CD4-positive, alpha-beta memory T cell (primary cell): ENCODE measurements at regions not wholly inside any gene's neighbourhood (a gene's known extent, or its start where the extent isn't known, plus 50 kb on each side); places are given as distances from the start of the nearest gene placed in this dataset.
A peak's percentile ranks its signal among the peaks of the same experiment; 100 is the strongest.

Source experiments
- CTCF ChIA-PET: fragments of 350-600 bp; sonication (Branson Sonifier 250); formaldehyde crosslinking; loops from one replicate; lab custom pipeline; 2021; ENCODE audit warnings: inconsistent platforms; ENCODE audit not compliant: partially characterized antibody; lab: Charles Lee
- POLR2A ChIA-PET: fragments of 350-600 bp; sonication (Branson Sonifier 250); formaldehyde crosslinking; loops from one replicate; lab custom pipeline; 2021; ENCODE audit not compliant: partially characterized antibody; lab: Charles Lee
- DNase-seq, 5 donors: peaks; one replicate each; pipeline versions ENCODE4 v3.0.0 to v3.0.0-alpha.2; 2020 to 2022; ENCODE audit warnings: mixed read lengths in 1 of 5
- H3K27ac ChIP-seq: one replicate; pipeline ENCODE4 v1.7.0; 2013; ENCODE audit warnings: low read depth, low read length
- H3K27me3 ChIP-seq: 2 replicates; pipeline ENCODE4 v1.7.0; 2013; ENCODE audit warnings: mild to moderate bottlenecking, low read length, moderate library complexity; ENCODE audit not compliant: insufficient read depth
- H3K36me3 ChIP-seq: 2 replicates; pipeline ENCODE4 v1.7.0; 2013; ENCODE audit warnings: mild to moderate bottlenecking, low read length, moderate library complexity; ENCODE audit not compliant: insufficient read depth
- H3K4me1 ChIP-seq: 2 replicates; pipeline ENCODE4 v1.7.0; 2013; ENCODE audit warnings: mild to moderate bottlenecking, low read length, moderate library complexity; ENCODE audit not compliant: insufficient read depth
- H3K4me3 ChIP-seq, 2 donors: one replicate each; pipeline ENCODE4 v1.7.0; 2013; ENCODE audit warnings: low read length in 2 of 2, mild to moderate bottlenecking in 1 of 2
- H3K9me3 ChIP-seq, 2 donors: one replicate each; pipeline ENCODE4 v1.7.0; 2013; ENCODE audit warnings: low read length in 2 of 2, control low read depth in 1 of 2; ENCODE audit not compliant: control insufficient read depth in 1 of 2
- H3K27ac Mint-ChIP-seq, 7 donors: one replicate each; pipeline ENCODE4 v1.8.0; 2020 to 2021; ENCODE audit warnings: mixed read lengths in 7 of 7, mild to moderate bottlenecking in 6 of 7, inconsistent platforms in 3 of 7, moderate library complexity in 3 of 7
- H3K27me3 Mint-ChIP-seq, 2 donors: one replicate each; pipeline ENCODE4 v1.8.0; 2020 to 2021; ENCODE audit warnings: mixed read lengths in 2 of 2
- H3K36me3 Mint-ChIP-seq, 2 donors: one replicate each; pipeline ENCODE4 v1.8.0; 2020 to 2021; ENCODE audit warnings: mixed read lengths in 2 of 2, inconsistent platforms in 1 of 2, mild to moderate bottlenecking in 1 of 2
- H3K4me1 Mint-ChIP-seq, 4 donors: one replicate each; pipeline ENCODE4 v1.8.0; 2020 to 2021; ENCODE audit warnings: mixed read lengths in 4 of 4, mild to moderate bottlenecking in 1 of 4
- H3K4me3 Mint-ChIP-seq, 8 donors: one replicate each; pipeline ENCODE4 v1.8.0; 2020 to 2021; ENCODE audit warnings: mixed read lengths in 8 of 8, mild to moderate bottlenecking in 7 of 8, moderate library complexity in 6 of 8, inconsistent platforms in 3 of 8
- H3K9me3 Mint-ChIP-seq, 8 donors: one replicate each; pipeline ENCODE4 v1.8.0; 2020 to 2021; ENCODE audit warnings: mixed read lengths in 8 of 8, mild to moderate bottlenecking in 5 of 8, inconsistent platforms in 3 of 8, moderate library complexity in 1 of 8
- intact Hi-C: fragments of 100-400 bp; cut with micrococcal nuclease; formaldehyde crosslinking; loops from one replicate; pipeline ENCODE4 v1.15.1; 2023

DNA sequence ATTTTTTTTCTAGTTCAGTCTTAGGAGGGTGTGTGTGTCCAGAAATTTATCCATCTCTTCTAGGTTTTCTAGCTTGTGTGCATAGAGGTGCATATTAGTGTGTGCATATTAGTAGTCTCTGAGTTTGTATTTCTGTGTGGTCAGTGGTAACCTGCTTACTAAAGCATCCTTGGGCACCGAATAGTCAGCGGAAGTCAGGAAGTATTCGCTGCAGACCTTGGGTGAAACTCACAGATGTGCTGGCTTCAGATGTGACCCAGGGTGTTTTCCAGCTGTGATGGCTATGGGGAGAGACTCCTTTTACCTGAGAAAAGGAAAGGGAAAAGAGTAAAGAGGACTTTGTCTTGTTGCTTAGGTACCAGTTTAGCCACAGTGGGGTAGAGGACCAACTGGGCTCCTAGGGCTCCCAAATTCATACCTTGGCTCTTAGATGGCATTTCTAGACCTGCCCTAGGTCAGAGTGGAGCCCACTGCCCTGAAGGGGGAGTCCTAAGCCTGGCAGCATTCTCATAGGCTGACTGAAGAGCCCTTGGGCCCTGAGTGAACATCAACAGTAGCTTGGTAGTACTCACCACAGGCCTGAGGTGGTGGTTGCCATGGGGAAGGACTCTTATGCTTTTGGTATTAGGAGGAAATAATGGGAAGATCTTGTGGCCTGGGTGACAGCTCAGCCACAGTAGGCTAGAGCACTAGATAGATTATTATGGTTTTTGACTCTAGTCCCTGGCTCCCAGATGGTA, 286.0 kb upstream of the ZPLD1 start:
- intact Hi-C loops: no loop called here
- POLR2A ChIA-PET: no interaction called here

GRCh38 chr3:102151935-102152334, 282.9 kb upstream of the ZPLD1 start:
- peaks cover 0 to 4% of the 10 kb centered on the region in 2 donors for H3K9me3 ChIP-seq
- H3K4me1 Mint-ChIP-seq: no peaks in the 10 kb centered on the region
- no peak overlapping the region for H3K4me3 ChIP-seq
- POLR2A ChIA-PET: no interaction called here
- no peak overlapping the region for H3K27ac ChIP-seq
- H3K27ac Mint-ChIP-seq: no peak overlapping the region
- H3K4me3 Mint-ChIP-seq: no peak overlapping the region
- H3K27me3 Mint-ChIP-seq: peaks cover 0 to 2% of the 10 kb centered on the region in 2 donors
- no peaks in the 10 kb centered on the region for H3K36me3 ChIP-seq
- peaks cover 5 to 28% (median 21%) of the 10 kb centered on the region in 8 donors for H3K9me3 Mint-ChIP-seq
- no peaks in the 10 kb centered on the region for H3K4me1 ChIP-seq
- intact Hi-C loops: no loop called here
- CTCF ChIA-PET: no interaction called here
- DNase-seq: no peak
- peaks cover 3 to 5% of the 10 kb centered on the region in 2 donors for H3K36me3 Mint-ChIP-seq
- H3K27me3 ChIP-seq: no peaks in the 10 kb centered on the region

More for the DNA sequence above, 286.0 kb upstream of the ZPLD1 start:
- no peaks in the 10 kb centered on the region for H3K27me3 ChIP-seq
- H3K9me3 ChIP-seq: peaks cover 0 to 4% of the 10 kb centered on the region in 2 donors
- H3K27ac Mint-ChIP-seq: peak overlapping the region in 1 of 7 donors; percentile 25
- H3K4me1 Mint-ChIP-seq: no peaks in the 10 kb centered on the region
- H3K9me3 Mint-ChIP-seq: peaks cover 7 to 28% (median 21%) of the 10 kb centered on the region in 8 donors
- H3K4me1 ChIP-seq: no peaks in the 10 kb centered on the region
- peaks cover 0 to 1% of the 10 kb centered on the region in 2 donors for H3K27me3 Mint-ChIP-seq
- H3K36me3 Mint-ChIP-seq: peaks cover 3 to 5% of the 10 kb centered on the region in 2 donors
- no peak overlapping the region for H3K4me3 Mint-ChIP-seq
- no peak overlapping the region for H3K27ac ChIP-seq
- CTCF ChIA-PET: no interaction called here
- H3K4me3 ChIP-seq: no peak overlapping the region
- no peak for DNase-seq
- no peaks in the 10 kb centered on the region for H3K36me3 ChIP-seq

DNA sequence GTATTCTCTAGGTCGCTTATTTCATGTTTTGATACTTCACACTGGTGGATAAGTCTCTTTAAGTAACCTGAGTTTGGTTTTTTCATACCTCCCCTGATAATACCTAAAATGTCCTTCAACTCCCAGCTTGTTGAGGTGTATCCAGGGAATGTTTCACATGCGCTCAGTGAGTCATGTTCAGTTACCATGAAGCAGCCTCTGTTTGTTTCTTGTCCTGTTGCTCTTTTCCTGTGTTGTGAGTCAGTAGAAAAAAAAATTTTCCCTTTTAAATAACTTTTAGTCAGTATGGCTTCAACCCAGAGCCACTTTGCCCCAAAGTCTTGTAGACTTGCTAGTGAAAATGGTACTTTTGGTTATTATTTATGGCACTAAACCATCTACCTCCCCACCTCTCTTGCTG, 278.4 kb upstream of the ZPLD1 start:
- Mint-ChIP-seq H3K36me3 (peaks cover 1 to 5% of the 10 kb centered on the region in 2 donors), H3K27ac (no peak overlapping the region), H3K4me3 (no peak overlapping the region), H3K4me1 (no peaks in the 10 kb centered on the region), H3K27me3 (peaks cover 0 to 1% of the 10 kb centered on the region in 2 donors), H3K9me3 (peaks cover 3 to 15% (median 11%) of the 10 kb centered on the region in 8 donors)
- H3K27me3 ChIP-seq: no peaks in the 10 kb centered on the region
- ChIA-PET CTCF (no interaction called here), POLR2A (no interaction called here)
- no peak overlapping the region for H3K4me3 ChIP-seq
- H3K9me3 ChIP-seq: peaks cover 0 to 4% of the 10 kb centered on the region in 2 donors
- no peak overlapping the region for H3K27ac ChIP-seq
- intact Hi-C loops: no loop called here
- H3K4me1 ChIP-seq: no peaks in the 10 kb centered on the region
- no peaks in the 10 kb centered on the region for H3K36me3 ChIP-seq
- DNase-seq: peak in 1 of 5 donors; percentile 24

DNA sequence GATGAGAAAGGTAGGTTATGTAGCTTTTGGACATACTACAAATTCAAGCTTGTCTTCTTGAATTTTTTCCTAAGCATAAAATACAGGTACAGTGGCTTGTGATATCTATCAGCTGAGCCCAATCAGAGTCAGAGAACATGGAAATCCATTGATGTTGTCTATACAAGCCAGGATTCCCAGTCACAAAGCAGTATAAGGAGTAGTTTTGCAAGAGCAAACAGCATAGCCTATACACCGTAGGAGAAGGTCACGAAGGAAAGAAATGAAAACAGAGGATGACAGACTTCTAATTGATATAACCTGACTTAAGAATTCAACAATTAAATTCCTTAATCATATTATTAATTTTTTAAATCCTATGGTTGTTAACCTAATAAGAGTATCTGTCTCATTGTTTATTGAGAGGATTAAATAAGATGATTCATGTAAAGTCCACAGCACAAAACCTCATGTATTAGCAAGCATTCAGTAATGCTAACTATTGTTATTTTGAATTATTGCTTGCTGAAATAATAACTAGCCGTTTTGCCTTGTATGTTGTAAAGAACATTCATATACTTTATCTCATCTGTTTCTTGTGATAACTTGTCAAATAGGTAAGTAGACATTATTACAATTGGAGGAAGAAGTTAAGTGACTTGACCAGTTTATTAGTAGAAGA, 276.6 kb upstream of the ZPLD1 start:
- no peaks in the 10 kb centered on the region for H3K27me3 ChIP-seq
- ChIA-PET POLR2A (no interaction called here), CTCF (no interaction called here)
- H3K27ac Mint-ChIP-seq: no peak overlapping the region
- peaks cover 0 to 1% of the 10 kb centered on the region in 2 donors for H3K27me3 Mint-ChIP-seq
- H3K4me3 Mint-ChIP-seq: no peak overlapping the region
- intact Hi-C loops: no loop called here
- DNase-seq: no peak
- H3K4me1 ChIP-seq: no peaks in the 10 kb centered on the region
- H3K27ac ChIP-seq: no peak overlapping the region
- no peak overlapping the region for H3K4me3 ChIP-seq
- peaks cover 0 to 2% (median 0%) of the 10 kb centered on the region in 8 donors for H3K9me3 Mint-ChIP-seq
- peaks cover 4% of the 10 kb centered on the region in 4 donors for H3K4me1 Mint-ChIP-seq
- H3K36me3 Mint-ChIP-seq: no peaks in the 10 kb centered on the region
- no peaks in the 10 kb centered on the region for H3K9me3 ChIP-seq
- no peaks in the 10 kb centered on the region for H3K36me3 ChIP-seq

DNA sequence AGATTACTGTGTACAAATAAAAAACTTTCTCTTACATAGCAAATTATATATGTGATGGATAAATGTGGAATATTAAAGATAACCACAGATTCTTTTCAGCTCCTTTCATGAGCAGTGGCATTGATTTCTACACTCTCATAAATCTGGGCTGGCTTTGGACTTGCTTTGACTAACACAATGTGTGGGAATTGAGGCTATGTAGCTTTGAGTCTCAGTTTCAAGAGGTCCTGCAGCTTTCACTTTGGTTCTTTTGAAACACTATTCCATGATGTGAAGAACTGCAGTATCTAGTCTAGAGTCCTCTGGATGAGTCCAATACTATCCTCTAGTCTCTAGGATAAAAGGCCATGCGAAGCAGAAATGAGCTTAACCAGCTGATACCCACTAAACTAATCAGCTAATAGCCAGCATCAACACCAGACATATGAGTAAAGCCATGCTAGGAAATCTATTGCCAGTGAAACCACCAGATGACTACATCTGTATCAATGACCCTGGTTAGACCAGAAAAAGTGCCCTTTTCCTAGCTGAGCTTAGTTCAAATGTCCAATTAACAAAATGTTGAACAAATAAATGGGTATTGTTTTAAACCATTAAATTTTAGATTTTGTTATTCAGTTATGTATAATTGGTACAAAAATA, 274.9 kb upstream of the ZPLD1 start:
- H3K36me3 Mint-ChIP-seq: no peaks in the 10 kb centered on the region
- intact Hi-C loops: no loop called here
- Histone ChIP-seq H3K27me3 (no peaks in the 10 kb centered on the region), H3K27ac (no peak overlapping the region), H3K36me3 (no peaks in the 10 kb centered on the region), H3K4me3 (no peak overlapping the region), H3K9me3 (no peaks in the 10 kb centered on the region), H3K4me1 (no peaks in the 10 kb centered on the region)
- ChIA-PET CTCF (interaction anchor here (0.6 kb wide), 1 partner anchor 1318 kb away, joined by 4 read pairs; no protein-coding TSS in a partner anchor), POLR2A (interaction anchor here (0.7 kb wide), 1 partner anchor 311 kb away, joined by 3 read pairs; the partner anchor contains the start of gene NFKBIZ)
- peaks cover 4 to 6% (median 5%) of the 10 kb centered on the region in 4 donors for H3K4me1 Mint-ChIP-seq
- no peaks in the 10 kb centered on the region for H3K9me3 Mint-ChIP-seq
- no peak overlapping the region for H3K27ac Mint-ChIP-seq
- no peaks in the 10 kb centered on the region for H3K27me3 Mint-ChIP-seq
- H3K4me3 Mint-ChIP-seq: no peak overlapping the region
- no peak for DNase-seq

DNA sequence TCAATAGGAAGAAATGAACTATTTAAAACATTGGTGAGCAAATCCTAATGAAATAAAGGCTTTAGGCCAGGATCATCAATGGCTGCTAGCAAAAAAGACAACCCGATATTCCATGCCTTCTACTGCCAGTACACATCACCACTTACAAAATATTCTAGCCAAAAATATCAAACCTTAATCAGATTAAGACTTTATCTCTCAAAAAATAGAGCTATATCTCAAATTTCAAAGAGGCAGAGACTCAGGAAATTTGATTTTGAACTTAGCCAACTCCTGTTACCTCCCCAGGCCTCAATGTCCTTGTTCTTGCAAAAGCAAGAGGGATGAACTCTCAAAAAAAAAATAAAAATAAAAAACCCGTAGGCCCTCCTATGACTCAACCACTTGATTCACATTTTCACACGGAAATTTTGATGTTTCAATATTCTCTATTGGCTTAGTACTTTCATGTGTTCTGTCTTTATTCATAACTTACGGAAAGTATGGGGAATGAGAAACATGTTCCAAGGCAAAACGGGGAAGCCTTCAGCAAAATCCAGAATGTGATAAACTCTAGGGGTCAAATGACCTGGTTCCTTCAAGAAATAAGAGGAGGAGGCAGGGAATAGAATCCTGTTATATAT, 273.3 kb upstream of the ZPLD1 start:
- H3K4me1 ChIP-seq: no peaks in the 10 kb centered on the region
- Mint-ChIP-seq H3K27me3 (no peaks in the 10 kb centered on the region), H3K36me3 (no peaks in the 10 kb centered on the region), H3K4me1 (peaks cover 4 to 6% (median 5%) of the 10 kb centered on the region in 4 donors), H3K4me3 (no peak overlapping the region), H3K9me3 (no peaks in the 10 kb centered on the region), H3K27ac (no peak overlapping the region)
- H3K27ac ChIP-seq: no peak overlapping the region
- H3K36me3 ChIP-seq: no peaks in the 10 kb centered on the region
- no peaks in the 10 kb centered on the region for H3K27me3 ChIP-seq
- H3K4me3 ChIP-seq: no peak overlapping the region
- POLR2A ChIA-PET: no interaction called here
- DNase-seq: no peak
- CTCF ChIA-PET: no interaction called here
- no peaks in the 10 kb centered on the region for H3K9me3 ChIP-seq
- intact Hi-C loops: no loop called here

DNA sequence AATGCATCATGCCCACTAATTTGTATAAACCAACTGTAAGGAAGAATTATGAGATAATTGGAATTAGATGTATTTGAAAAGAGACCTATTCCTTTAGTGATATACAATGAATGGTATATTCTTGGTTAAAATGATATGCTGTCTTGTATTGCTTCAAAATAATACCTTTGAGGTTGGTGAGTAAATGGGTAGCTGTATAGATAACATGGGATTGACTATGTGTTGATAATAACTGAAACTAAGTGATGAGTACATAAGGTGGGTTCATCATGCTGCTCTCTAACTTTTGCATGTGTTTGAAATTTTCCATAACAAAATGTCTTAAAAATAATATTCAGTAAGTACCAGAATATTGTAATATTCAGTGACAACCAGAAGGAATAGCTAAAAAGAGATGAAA, 272.6 kb upstream of the ZPLD1 start:
- ChIA-PET CTCF (interaction anchor here (0.9 kb wide), 1 partner anchor 63 kb away, joined by 3 read pairs; no protein-coding TSS in a partner anchor), POLR2A (no interaction called here)
- no peaks in the 10 kb centered on the region for H3K36me3 Mint-ChIP-seq
- no peaks in the 10 kb centered on the region for H3K9me3 Mint-ChIP-seq
- DNase-seq: no peak
- H3K4me3 Mint-ChIP-seq: no peak overlapping the region
- no peaks in the 10 kb centered on the region for H3K27me3 Mint-ChIP-seq
- Histone ChIP-seq H3K36me3 (no peaks in the 10 kb centered on the region), H3K27me3 (no peaks in the 10 kb centered on the region), H3K27ac (no peak overlapping the region), H3K9me3 (no peaks in the 10 kb centered on the region), H3K4me3 (no peak overlapping the region), H3K4me1 (no peaks in the 10 kb centered on the region)
- peaks cover 4 to 6% (median 5%) of the 10 kb centered on the region in 4 donors for H3K4me1 Mint-ChIP-seq
- H3K27ac Mint-ChIP-seq: peak overlapping the region in 2 of 7 donors; percentile 5 to 16
- intact Hi-C loops: no loop called here
